DMS 273 treated with DMSO at 0.1 percent for 48 hours (cell line): ENCODE measurements at regions not wholly inside any gene's neighbourhood (a gene's known extent, or its start where the extent isn't known, plus 50 kb on each side); places are given as distances from the start of the nearest gene placed in this dataset.

Source experiments
- DNase-seq: peaks from one replicate; lab custom pipeline; 2025; lab: John Stamatoyannopoulos, UW

GRCh38 chr12:127300075-127300474 lies 966.9 kb upstream of the TMEM132C start:
- no peak for DNase-seq

DNA sequence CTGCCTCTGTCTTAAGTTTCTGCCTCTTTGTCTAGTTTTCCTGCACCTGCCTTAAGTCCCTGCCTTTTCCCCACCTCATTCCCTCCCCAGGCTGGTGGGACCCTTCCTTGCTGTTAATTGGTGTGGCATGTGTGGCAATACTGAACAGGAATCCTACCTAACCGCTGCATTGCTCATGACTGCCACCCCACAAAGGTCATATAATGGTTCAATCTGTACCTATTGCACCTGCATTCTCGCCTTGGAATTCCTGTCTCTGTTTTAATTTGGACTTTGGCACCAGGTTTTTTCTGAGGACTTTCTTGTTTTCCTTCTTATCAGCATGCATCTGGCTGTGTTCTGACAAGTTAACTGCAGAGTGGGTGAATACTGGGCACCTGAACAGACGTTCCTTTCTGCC lies 966.2 kb upstream of the TMEM132C start:
- no peak for DNase-seq

- DNase-seq: no peak
These were observed 965.1 kb upstream of the TMEM132C start for GRCh38 chr12:127301876-127302275.

DNA sequence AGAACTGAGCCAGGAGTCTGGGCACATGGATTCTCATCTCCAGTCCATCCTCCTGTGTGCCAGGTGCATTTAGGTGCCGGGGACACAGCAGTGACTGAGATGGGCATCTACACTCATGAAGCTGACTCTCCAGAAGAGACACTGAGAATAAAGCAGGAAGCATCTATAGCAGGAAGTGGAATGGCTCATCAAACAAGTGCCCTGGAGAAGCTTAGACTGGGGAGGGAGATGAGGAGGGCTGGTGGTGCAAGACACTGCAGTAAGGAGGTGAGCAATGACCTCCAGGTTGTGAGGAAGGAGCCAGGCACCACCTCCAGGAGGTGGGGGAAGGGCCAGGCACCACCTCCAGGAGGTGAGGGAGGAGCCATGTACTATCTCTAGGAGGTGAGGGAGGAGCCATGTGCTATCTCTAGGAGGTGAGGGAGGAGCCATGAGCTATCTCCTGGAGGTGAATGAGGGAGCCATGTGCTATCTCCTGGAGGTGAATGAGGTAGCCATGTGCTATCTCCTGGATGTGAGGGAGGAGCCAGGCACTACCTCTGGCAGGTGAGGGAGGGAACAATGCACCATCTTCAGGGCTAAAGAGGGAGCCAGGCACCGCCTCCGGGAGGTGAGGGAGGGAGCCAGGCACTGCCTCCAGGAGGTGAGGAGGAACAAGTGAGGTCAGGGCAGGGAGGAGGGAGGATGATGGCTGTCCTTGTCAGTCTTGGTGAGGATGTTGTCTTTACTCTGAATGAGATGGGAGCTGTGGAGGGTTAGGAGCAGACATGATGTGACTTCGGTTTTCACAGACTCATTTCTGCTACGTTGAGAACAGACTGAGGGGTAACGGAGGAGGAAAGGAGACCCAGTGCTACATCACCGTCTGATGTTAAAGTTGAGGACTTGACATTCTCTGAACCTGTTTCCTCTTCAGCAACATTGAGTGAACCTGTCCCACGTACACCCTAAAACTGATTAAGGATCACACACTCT lies 961.9 kb upstream of the TMEM132C start:
- no peak for DNase-seq

DNA sequence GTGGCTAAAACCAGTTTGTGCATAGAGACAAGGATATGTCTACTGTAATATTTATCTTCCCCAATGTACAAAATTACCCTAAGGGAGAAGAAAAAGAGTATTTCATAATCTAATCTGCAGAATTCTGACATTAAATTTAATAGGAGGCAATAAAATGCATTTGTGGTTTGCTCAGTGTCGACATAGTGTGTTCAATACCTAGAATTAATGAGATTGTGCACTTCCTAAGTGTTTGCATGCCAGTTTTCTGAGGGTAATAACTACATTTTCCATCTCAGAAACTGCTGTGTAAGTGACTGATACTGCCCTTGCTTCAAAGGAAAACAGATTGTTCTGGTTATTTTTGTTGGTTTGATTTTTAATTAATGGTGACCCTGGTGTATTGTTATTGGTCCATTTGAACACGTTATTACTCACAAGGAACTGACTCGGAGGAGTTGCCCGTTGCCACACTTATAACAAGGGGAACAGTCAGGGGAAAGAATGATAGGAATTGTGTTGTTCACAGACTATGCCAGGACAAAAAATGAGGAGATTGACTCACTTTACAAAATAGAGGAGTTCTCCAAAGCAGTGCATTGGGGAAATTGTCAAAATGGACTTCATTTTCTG lies 960.3 kb upstream of the TMEM132C start:
- no peak for DNase-seq

- no peak for DNase-seq
These were observed 959.4 kb upstream of the TMEM132C start for GRCh38 chr12:127307528-127307927.

- no peak for DNase-seq
These were observed 958.8 kb upstream of the TMEM132C start for GRCh38 chr12:127308148-127308547.

DNA sequence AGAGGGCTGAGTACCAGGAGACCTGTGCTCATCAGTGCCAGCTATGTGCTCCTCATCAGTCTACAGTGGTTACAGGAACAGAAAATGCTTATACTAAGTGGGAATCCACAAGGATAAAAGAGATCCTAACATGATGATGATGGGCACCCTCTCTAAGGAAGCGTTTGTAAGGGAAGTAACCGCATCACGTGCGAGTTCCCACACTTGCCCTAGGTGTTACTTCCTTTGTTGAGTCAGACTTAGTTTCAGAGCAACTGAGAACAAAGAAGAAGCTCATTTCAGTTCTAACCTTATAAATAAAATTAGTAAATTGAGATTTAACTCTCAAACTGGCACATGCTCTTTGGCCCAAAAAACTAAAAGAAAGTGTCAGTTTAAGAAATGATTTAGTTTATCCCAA lies 956.4 kb upstream of the TMEM132C start:
- no peak for DNase-seq

DNA sequence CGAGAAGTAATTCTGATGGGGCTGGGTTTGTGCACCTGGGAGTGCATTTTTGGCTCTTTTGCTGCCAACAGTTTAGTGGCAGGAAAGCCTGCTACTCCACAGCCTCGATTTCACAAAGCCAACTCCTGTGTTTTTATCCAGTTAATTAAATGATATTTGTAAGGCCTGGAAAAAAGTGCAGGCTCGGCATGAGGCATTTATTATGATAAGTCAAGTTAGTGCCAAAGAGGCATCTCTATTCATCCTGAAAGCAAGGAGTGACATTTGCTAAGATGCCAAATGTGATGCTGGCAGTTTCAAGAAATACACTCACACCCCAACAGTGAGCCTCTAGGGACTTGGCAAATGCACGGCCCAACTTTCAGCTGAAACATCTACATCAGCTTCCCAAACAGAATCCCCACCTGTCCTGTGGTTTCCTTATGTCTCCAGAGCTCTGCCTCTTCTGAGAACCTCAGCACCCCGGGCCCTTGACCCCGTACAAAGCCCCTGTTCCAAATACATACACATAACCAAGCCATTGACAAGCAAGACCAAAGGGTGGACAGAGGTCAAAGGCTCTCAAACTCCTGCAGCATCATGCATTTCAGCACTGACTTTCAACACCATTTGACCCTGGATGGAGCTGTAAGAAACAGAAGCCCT lies 955.1 kb upstream of the TMEM132C start:
- DNase-seq: no peak

DNA sequence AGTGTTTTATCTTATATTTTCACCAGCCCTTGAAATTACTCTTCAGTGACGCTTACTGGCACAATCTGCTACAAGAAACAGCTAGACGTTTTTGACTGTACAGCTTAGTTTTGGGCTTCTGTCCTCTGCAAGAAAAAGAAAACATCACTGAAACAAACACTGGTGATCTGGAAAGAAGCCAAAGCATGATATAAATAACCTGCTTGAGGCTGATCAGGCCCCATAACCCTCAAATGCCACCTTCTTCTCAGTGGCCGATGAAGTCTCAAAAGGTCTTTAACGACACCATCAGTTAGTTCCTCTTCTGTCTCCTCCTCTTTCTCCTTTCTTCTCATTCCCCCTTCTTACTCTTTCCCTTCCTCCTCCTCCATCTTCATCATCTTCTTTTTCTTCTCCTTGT lies 942.3 kb upstream of the TMEM132C start:
- no peak for DNase-seq

GRCh38 chr12:127327986-127328385 lies 939.0 kb upstream of the TMEM132C start:
- DNase-seq: no peak

DNA sequence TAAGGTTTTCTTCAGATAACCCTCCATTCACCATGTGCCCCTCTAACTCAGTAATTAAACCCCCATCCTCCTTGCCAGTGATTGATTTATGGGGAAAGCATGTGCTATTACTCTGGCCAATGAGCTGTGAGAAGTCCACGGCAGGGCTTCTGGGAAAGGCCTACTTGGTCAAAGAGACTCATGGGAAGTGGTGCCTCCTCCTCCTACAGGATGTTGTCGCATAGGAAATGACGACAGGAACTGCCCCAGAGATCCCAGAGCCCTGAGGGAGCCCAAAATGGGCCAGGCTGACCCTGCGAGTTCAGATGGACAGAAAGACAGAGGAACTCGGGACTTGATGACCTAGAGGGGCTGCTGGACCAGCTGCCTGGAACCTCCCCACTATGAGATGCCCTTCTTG lies 938.1 kb upstream of the TMEM132C start:
- no peak for DNase-seq

- no peak for DNase-seq
These were observed 932.6 kb upstream of the TMEM132C start for GRCh38 chr12:127334365-127334764.

DNA sequence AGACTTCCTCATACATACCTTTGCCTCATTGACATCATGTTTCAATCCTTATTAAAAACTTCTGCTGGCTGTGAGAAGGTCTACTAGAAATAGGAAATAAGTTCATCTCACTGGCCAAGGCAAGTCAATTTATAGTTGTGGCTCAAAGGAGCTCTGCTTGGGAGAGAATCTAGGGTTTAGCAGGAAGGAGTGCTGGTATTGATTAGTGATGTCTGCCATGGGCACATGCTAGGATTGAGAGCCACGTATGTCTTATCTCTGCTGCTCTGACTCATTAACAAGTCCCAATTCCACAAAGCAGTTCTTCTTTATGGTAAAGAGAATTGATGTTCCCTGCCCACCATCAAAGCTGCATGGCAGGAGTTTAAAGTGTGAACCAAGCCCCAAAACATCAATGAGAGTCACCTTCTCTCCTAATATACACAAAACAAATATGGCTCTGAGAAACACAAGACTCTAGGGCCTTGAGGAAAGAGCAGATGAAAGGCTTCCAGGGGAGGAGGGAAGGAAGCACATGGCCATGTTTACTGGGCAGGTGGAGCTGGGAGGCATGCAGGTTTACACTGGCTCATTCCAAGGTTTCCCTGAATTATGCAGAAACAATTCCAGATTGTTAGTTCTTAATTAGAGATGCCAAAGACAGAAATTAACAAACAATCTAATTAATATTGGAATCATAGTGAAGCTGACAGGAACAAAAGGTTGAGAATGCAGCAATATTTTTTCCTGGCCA lies 931.9 kb upstream of the TMEM132C start:
- no peak for DNase-seq

GRCh38 chr12:127336416-127336815 lies 930.6 kb upstream of the TMEM132C start:
- no peak for DNase-seq

GRCh38 chr12:127339065-127339464 lies 927.9 kb upstream of the TMEM132C start:
- DNase-seq: no peak

GRCh38 chr12:127340381-127340780 lies 926.6 kb upstream of the TMEM132C start:
- DNase-seq: no peak

DNA sequence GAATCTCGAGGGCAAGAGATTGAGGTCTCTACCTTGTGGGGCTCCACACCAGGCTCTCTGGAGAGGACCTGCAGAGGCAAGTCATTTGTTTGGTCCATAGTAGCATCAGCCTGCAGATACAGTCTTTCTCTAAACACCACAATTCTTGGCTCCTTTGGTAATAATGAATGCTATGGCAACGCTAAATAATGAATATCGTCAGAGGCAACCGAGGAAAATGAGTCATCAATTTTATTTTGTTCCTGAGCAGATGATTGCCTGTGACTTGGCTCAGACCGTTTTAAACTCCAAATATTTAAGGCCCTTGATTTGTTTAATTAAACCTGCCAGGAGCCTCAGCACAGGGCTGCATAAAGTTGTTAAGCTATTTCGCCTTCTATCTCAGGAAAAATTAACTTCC lies 924.1 kb upstream of the TMEM132C start:
- DNase-seq: no peak

GRCh38 chr12:127343940-127344339 lies 923.0 kb upstream of the TMEM132C start:
- DNase-seq: no peak

DNA sequence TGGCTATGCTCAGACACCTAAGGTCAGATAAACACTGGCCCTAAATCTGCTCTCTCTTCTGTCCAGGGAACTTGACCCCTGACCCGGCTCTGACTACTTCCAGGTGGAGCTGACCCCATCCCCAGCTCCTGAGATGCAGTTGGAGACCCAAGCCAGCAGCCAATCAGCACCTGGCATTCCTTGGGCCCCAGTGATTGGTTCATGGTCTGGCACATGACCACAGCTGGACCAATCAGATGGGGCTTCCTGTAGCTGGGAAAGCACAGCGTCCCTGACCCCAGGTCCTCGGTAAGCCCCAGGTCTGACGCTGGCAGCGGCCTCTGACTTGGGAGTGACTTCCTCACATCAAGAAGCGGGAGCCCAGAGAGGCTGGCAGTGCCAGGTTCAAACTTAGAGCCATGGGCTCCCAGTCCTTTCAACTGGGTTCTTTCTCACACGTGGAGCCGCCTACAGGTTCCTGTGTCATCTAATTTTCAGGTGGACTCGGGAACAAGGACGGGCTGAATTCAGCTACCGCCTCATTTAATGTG lies 915.4 kb upstream of the TMEM132C start:
- no peak for DNase-seq

DNA sequence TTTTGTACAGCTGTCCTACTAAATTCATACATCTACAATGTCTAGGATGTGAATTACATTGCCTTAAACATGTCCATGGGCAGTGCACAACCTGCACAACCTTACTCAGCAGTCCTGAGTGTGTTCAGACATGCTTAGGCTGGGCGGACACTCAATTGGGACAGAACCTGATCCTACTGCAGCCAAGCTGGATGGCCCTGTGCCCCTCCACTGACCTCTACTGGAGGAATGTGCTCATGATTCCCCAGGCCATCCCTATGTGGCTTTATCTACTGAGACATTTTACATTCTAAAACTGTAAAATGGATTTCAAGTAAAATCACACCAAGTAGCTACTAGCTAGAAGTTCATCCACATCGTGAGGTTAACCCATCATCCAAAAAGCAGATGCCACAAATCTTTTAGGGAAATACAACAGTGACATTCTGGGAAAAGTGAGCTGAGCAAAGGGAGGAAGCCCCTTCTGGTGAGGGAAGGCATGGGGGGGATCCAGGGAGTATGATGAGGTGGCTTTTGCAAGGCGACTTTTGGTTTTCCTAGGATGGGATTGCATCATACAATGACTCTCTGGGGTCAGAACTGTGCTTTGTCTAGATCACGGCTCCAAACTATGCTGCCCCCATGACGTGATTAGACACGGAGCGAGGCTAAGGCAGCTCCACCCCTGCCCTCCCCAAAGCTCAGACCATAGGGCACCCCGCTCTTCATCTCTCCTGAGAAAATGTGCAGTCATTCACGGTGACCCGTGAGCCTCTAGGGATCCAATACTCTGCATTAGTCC lies 911.7 kb upstream of the TMEM132C start:
- DNase-seq: no peak
